ENCODE measurements at regions not wholly inside any gene's neighbourhood (a gene's known extent, or its start where the extent isn't known, plus 50 kb on each side); places are given as distances from the start of the nearest gene placed in this dataset.

DNA sequence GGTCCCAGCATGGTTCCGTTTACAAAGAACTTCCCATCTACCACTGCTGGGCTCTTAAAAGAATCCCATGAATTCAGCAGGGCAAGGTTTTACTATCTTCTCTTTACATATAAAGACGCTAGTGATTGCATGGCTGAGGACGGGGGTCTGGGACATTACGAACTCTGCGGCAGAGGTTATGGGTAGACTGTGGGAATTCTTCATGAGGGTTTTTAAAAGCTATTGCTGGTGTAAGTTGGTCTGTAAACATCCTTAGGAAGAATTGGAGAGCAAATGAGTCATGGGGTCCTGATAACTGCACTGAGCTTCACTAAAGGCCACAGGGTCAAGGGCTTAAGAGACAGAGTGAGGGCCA lies 53.1 kb upstream of the TMEM72 start:
- Histone ChIP-seq H3K4me1 (ENCODE audit: control insufficient read depth, low read length) (no peaks in the 10 kb centered on the region), H3K4me3 (ENCODE audit: low read length) (no peak overlapping the region), H3F3A (ENCODE audit: control insufficient read depth, insufficient read depth) (no peaks in the 10 kb centered on the region), H3K79me2 (ENCODE audit: control insufficient read depth, low read length) (no peaks in the 10 kb centered on the region), H3K27me3 (ENCODE audit: control insufficient read depth, low read length) (no peaks in the 10 kb centered on the region), H3K4me2 (ENCODE audit: low read length) (no peak overlapping the region), H4K20me1 (ENCODE audit: control insufficient read depth, insufficient read depth, low read depth, low read length) (no peaks in the 10 kb centered on the region), H3K36me3 (ENCODE audit: control insufficient read depth, low read length) (no peaks in the 10 kb centered on the region), H3K27ac (ENCODE audit: low read depth, low read length) (no peak overlapping the region), H3K9me3 (ENCODE audit: control insufficient read depth, insufficient read depth, low read length) (no peaks in the 10 kb centered on the region), H3K9me2 (replicated peaks; ENCODE audit: control insufficient read depth, low read length) (no peaks in the 10 kb centered on the region)
- no peak for TF ChIP-seq EZH2phosphoT487 (IDR thresholded peaks at IDR 0.05; ENCODE audit: borderline replicate concordance, low read length)
- TF ChIP-seq, protein P1, sequence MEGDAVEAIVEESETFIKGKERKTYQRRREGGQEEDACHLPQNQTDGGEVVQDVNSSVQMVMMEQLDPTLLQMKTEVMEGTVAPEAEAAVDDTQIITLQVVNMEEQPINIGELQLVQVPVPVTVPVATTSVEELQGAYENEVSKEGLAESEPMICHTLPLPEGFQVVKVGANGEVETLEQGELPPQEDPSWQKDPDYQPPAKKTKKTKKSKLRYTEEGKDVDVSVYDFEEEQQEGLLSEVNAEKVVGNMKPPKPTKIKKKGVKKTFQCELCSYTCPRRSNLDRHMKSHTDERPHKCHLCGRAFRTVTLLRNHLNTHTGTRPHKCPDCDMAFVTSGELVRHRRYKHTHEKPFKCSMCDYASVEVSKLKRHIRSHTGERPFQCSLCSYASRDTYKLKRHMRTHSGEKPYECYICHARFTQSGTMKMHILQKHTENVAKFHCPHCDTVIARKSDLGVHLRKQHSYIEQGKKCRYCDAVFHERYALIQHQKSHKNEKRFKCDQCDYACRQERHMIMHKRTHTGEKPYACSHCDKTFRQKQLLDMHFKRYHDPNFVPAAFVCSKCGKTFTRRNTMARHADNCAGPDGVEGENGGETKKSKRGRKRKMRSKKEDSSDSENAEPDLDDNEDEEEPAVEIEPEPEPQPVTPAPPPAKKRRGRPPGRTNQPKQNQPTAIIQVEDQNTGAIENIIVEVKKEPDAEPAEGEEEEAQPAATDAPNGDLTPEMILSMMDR (IDR thresholded peaks at IDR 0.05; ENCODE audit: low read depth, low read length, poor library complexity, severe bottlenecking): peak; percentile 46

DNA sequence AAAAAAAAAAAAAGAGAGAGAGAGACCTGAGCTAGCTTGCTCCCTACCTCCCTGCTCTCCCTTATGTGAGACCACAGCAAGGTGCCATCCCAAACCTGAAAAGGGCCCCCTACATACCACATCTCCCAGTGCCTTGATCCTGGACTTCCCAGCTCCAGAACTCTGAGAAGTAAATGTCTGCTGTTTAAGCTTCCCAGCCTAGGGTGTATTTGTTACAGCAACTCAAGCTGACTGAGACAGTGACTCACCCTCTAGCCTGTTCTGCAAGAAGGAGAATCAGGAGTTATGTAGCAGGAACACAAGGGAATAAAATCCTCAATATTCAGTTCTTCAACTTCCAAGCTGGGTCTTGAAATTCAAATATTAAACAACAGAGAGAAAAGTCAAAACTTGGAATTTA lies 52.1 kb upstream of the TMEM72 start:
- H4K20me1 ChIP-seq (ENCODE audit: control insufficient read depth, insufficient read depth, low read depth, low read length): no peaks in the 10 kb centered on the region
- H3K9me2 ChIP-seq (replicated peaks; ENCODE audit: control insufficient read depth, low read length): no peaks in the 10 kb centered on the region
- H3K9me3 ChIP-seq (ENCODE audit: control insufficient read depth, insufficient read depth, low read length): no peaks in the 10 kb centered on the region
- no peak overlapping the region for H3K4me3 ChIP-seq (ENCODE audit: low read length)
- H3K4me1 ChIP-seq (ENCODE audit: control insufficient read depth, low read length): no peaks in the 10 kb centered on the region
- H3F3A ChIP-seq (ENCODE audit: control insufficient read depth, insufficient read depth): no peaks in the 10 kb centered on the region
- H3K36me3 ChIP-seq (ENCODE audit: control insufficient read depth, low read length): no peaks in the 10 kb centered on the region
- no peak overlapping the region for H3K4me2 ChIP-seq (ENCODE audit: low read length)
- H3K27me3 ChIP-seq (ENCODE audit: control insufficient read depth, low read length): no peaks in the 10 kb centered on the region
- no peaks in the 10 kb centered on the region for H3K79me2 ChIP-seq (ENCODE audit: control insufficient read depth, low read length)
- TF ChIP-seq, protein P1 (IDR thresholded peaks at IDR 0.05; ENCODE audit: low read depth, low read length, poor library complexity, severe bottlenecking): no peak
- no peak for TF ChIP-seq EZH2phosphoT487 (IDR thresholded peaks at IDR 0.05; ENCODE audit: borderline replicate concordance, low read length)
- H3K27ac ChIP-seq (ENCODE audit: low read depth, low read length): no peak overlapping the region

- Histone ChIP-seq H3K9me2 (replicated peaks; ENCODE audit: control insufficient read depth, low read length) (no peaks in the 10 kb centered on the region), H3F3A (ENCODE audit: control insufficient read depth, insufficient read depth) (no peaks in the 10 kb centered on the region), H3K36me3 (ENCODE audit: control insufficient read depth, low read length) (no peaks in the 10 kb centered on the region), H3K9me3 (ENCODE audit: control insufficient read depth, insufficient read depth, low read length) (no peaks in the 10 kb centered on the region), H3K79me2 (ENCODE audit: control insufficient read depth, low read length) (no peaks in the 10 kb centered on the region), H3K4me1 (ENCODE audit: control insufficient read depth, low read length) (no peaks in the 10 kb centered on the region), H4K20me1 (ENCODE audit: control insufficient read depth, insufficient read depth, low read depth, low read length) (no peaks in the 10 kb centered on the region), H3K27me3 (ENCODE audit: control insufficient read depth, low read length) (no peaks in the 10 kb centered on the region), H3K27ac (ENCODE audit: low read depth, low read length) (no peak overlapping the region), H3K4me3 (ENCODE audit: low read length) (no peak overlapping the region), H3K4me2 (ENCODE audit: low read length) (no peak overlapping the region)
- TF ChIP-seq, protein P1 (IDR thresholded peaks at IDR 0.05; ENCODE audit: low read depth, low read length, poor library complexity, severe bottlenecking): no peak
- TF ChIP-seq EZH2phosphoT487 (IDR thresholded peaks at IDR 0.05; ENCODE audit: borderline replicate concordance, low read length): no peak
Observed at GRCh38 chr10:44859546-44860285, 51.4 kb upstream of the TMEM72 start.

Measured in DOHH2 (cell line).